Osteocyte (in vitro differentiated cells): ENCODE measurements at regions not wholly inside any gene's neighbourhood (a gene's known extent, or its start where the extent isn't known, plus 50 kb on each side); places are given as distances from the start of the nearest gene placed in this dataset.

Experiments
- DNase-seq: peaks from one replicate; pipeline ENCODE4 v3.0.0; 2021; ENCODE audit warnings: mixed read lengths; ENCODE audit not compliant: unreplicated experiment; ENCODE audit errors: extremely low spot score
- H3K27ac Mint-ChIP-seq: one replicate; pipeline ENCODE4 v1.8.0; 2021; ENCODE audit warnings: mild to moderate bottlenecking, mixed read lengths; ENCODE audit not compliant: unreplicated experiment
- H3K27me3 Mint-ChIP-seq: one replicate; pipeline ENCODE4 v1.8.0; 2021; ENCODE audit warnings: mixed read lengths; ENCODE audit not compliant: unreplicated experiment
- H3K36me3 Mint-ChIP-seq: one replicate; pipeline ENCODE4 v1.8.0; 2021; ENCODE audit warnings: mixed read lengths; ENCODE audit not compliant: unreplicated experiment
- H3K4me1 Mint-ChIP-seq: one replicate; pipeline ENCODE4 v1.8.0; 2021; ENCODE audit warnings: mixed read lengths; ENCODE audit not compliant: unreplicated experiment
- H3K4me3 Mint-ChIP-seq: one replicate; pipeline ENCODE4 v1.8.0; 2021; ENCODE audit warnings: mild to moderate bottlenecking, moderate library complexity, mixed read lengths; ENCODE audit not compliant: unreplicated experiment
- H3K9me3 Mint-ChIP-seq: one replicate; pipeline ENCODE4 v1.8.0; 2021; ENCODE audit warnings: mixed read lengths; ENCODE audit not compliant: unreplicated experiment
- CTCF ChIP-seq: fragments of 200-600 bp; sonication (generic); IDR thresholded peaks from 2 replicates; pipeline ENCODE4 v1.5.0; 2021; ENCODE audit warnings: antibody characterized with exemption, mild to moderate bottlenecking, moderate library complexity

GRCh38 chr2:207318181-207318628 is 152.5 kb upstream of the KLF7 start:
- Mint-ChIP-seq H3K36me3 (no peaks in the 10 kb centered on the region), H3K27ac (no peak overlapping the region), H3K27me3 (no peaks in the 10 kb centered on the region), H3K9me3 (no peaks in the 10 kb centered on the region), H3K4me1 (peaks cover 18% of the 10 kb centered on the region), H3K4me3 (no peak overlapping the region)
- TF ChIP-seq CTCF: no peak
- no peak for DNase-seq

GRCh38 chr2:207319316-207319715 is 153.6 kb upstream of the KLF7 start:
- Mint-ChIP-seq H3K4me3 (no peak overlapping the region), H3K27ac (no peak overlapping the region), H3K4me1 (peaks cover 16% of the 10 kb centered on the region), H3K27me3 (no peaks in the 10 kb centered on the region), H3K9me3 (no peaks in the 10 kb centered on the region), H3K36me3 (no peaks in the 10 kb centered on the region)
- DNase-seq: no peak
- TF ChIP-seq CTCF: no peak

GRCh38 chr2:207320381-207321159 is 154.8 kb upstream of the KLF7 start:
- peaks cover 8% of the 10 kb centered on the region for H3K4me1 Mint-ChIP-seq
- TF ChIP-seq CTCF: peak; percentile 12
- H3K27ac Mint-ChIP-seq: no peak overlapping the region
- no peaks in the 10 kb centered on the region for H3K9me3 Mint-ChIP-seq
- no peak for DNase-seq
- H3K4me3 Mint-ChIP-seq: no peak overlapping the region
- no peaks in the 10 kb centered on the region for H3K27me3 Mint-ChIP-seq
- no peaks in the 10 kb centered on the region for H3K36me3 Mint-ChIP-seq

- Mint-ChIP-seq H3K27me3 (no peaks in the 10 kb centered on the region), H3K9me3 (no peaks in the 10 kb centered on the region), H3K4me1 (peaks cover 8% of the 10 kb centered on the region), H3K36me3 (no peaks in the 10 kb centered on the region), H3K27ac (no peak overlapping the region), H3K4me3 (no peak overlapping the region)
- DNase-seq: no peak
- no peak for TF ChIP-seq CTCF
Observed at GRCh38 chr2:207321514-207321913, 155.8 kb upstream of the KLF7 start.

GRCh38 chr2:207324001-207324400 is 158.3 kb upstream of the KLF7 start:
- no peak for TF ChIP-seq CTCF
- Mint-ChIP-seq H3K4me1 (no peaks in the 10 kb centered on the region), H3K4me3 (no peak overlapping the region)

More at GRCh38 chr2:207324001-207324400, 158.3 kb upstream of the KLF7 start:
- no peak overlapping the region for H3K27ac Mint-ChIP-seq
- H3K9me3 Mint-ChIP-seq: no peaks in the 10 kb centered on the region
- H3K27me3 Mint-ChIP-seq: no peaks in the 10 kb centered on the region
- H3K36me3 Mint-ChIP-seq: no peaks in the 10 kb centered on the region
- DNase-seq: no peak
